PC-9 (cell line): ENCODE measurements at regions not wholly inside any gene's neighbourhood (a gene's known extent, or its start where the extent isn't known, plus 50 kb on each side); places are given as distances from the start of the nearest gene placed in this dataset.

Experiments
- CTCF ChIP-seq: fragments of 200-600 bp; sonication (generic); conservative IDR thresholded peaks from 2 replicates; pipeline ENCODE4 v1.6.1; 2017; ENCODE audit warnings: mixed run types, antibody characterized with exemption, mild to moderate bottlenecking, moderate library complexity
- EZH2 ChIP-seq: fragments of 200-600 bp; sonication (generic); IDR thresholded peaks from 2 replicates; pipeline ENCODE4 v1.8.0; 2017; ENCODE audit warnings: antibody characterized with exemption, low read depth

- TF ChIP-seq CTCF (no peak), EZH2 (no peak)
Observed at GRCh38 chr2:103669531-103669930, 907.7 kb downstream of the TMEM182 start.
